GM21390 (cell line): ENCODE measurements at regions not wholly inside any gene's neighbourhood (a gene's known extent, or its start where the extent isn't known, plus 50 kb on each side); places are given as distances from the start of the nearest gene placed in this dataset.
"Not testable (repeated sequence)": the region's sequence is repeated elsewhere in the genome, so short reads cannot be mapped to it uniquely, and the experiment has no call there.

Experiments
- ATAC-seq: cut with Tn5 transposase; IDR thresholded peaks from one replicate; pipeline ENCODE4 v1.9.1; 2021; ENCODE audit not compliant: unreplicated experiment

DNA sequence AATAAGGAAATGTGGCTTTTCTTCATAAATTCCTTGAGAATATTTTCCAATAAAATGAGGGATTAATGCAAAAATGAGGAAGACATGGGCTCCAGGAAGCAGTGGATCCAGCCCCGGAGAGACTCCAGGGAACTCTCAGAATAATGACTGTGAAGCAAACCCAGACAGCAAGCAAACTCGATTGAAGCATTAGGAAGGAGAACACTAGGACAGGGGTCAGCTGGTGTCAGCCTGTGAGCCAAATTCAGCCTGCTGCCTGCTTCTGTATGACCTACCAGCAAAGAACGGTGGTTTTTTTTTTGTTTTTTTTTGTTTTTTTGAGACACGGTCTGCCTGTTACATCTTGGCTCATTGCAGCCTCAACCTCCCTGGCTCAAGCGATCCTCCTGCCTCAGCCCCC, 133.9 kb upstream of the FOXN2 start:
- no peak for ATAC-seq

DNA sequence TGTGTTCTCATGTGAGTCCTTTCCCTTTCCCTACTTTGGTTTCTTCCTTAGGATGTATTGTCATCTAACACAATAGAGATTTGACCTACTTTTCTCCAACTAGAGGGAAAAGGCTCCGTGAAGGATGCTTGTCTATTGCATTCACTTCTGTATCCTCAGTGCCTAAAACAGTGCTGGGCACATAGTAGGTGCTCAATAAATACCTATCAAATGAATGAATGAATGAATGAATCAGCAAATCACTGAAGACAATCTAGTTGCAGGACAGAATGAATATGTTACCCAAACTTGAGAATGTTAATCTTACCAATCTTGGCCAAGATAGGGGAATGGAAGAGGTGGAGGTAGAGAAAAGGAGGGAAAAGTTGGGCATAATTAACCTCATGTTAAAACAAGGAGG, 131.2 kb upstream of the FOXN2 start:
- ATAC-seq: no peak

DNA sequence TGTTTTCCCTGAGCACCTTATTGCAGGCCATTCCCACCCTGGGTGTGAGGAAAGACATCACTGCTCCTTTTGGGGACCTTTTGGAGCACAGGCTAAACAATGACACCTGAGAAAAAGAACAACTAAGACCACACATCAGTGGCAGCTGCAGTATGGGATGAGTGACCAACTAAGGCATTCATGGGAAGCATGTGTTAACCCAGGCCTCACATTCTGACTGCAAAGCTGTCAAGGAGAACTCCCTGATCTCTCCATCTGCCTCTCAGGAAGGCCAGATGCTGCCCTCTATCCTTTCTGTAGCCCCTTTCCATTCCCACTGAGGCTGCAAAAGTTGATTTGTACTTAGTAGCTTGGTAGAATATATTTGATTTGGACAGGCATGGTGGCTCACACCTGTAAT, 130.5 kb upstream of the FOXN2 start:
- no peak for ATAC-seq

DNA sequence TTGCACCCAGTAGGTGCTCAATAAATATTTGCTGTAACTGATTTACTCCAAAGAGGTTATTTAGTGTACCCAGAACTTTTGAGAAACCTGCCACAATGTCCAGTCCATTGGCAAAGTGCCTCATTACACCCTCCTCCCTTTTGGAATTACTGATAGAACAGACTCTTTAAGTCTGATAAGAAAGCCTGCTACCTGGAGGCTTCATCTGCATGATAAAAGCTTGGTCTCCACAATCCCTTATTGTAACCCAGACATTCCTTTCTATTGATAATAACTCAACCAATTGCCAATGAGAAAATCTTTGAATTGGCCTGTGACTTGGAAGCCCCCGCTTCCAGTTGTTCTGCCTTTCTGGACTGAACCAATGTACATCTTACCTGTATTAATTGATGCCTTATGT, 127.0 kb upstream of the FOXN2 start:
- ATAC-seq: no peak

DNA sequence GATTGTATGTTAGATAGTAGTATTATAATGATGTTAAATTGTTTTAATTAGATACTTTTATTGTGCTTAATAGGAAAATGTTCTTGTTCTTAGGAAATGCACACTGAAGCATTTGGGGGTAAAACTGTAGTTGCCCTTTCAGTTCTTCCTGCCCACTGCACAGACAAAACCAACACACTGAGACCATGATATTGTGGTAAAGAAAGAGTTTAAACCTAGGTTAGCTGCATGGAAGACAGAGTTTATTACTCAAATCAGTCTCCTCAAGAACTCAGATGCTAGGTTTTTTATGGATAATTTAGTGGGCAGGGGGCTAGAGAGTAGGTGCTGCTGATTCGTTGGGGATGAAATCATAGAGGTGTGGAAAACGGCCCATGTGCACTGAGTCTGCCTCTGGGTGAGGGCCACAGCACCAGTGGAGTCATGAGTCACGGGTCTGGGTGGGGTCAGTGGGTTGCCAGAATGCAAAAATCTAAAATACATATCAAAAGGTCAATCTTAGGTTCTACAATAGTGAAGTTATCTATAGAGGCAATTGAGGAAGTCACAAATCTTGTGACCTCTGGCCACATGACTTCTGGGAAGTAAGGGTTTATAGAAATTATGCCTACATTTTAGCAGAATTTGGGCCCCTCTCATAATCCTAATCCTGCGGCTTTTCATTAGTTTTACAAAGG, 124.8 kb upstream of the FOXN2 start:
- no peak for ATAC-seq

DNA sequence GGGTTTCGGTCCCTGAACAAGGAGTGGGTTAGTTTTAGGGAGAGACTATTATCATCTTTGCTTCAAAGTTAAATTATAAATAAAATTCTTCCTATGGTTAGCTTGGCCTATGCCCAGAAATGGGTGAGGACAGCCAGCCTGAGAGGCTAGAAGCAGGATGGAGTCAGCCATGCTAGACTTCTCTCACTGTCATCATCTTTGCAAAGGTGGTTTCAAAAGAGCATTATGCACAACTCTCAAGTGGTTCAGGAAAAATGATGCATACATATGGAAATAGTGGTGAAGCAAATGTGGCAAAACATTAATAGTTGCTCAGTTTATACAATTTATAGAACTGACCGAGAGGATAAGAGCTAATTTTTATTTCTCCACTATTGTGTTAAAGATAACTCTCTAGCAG, 124.3 kb upstream of the FOXN2 start:
- ATAC-seq: no peak

DNA sequence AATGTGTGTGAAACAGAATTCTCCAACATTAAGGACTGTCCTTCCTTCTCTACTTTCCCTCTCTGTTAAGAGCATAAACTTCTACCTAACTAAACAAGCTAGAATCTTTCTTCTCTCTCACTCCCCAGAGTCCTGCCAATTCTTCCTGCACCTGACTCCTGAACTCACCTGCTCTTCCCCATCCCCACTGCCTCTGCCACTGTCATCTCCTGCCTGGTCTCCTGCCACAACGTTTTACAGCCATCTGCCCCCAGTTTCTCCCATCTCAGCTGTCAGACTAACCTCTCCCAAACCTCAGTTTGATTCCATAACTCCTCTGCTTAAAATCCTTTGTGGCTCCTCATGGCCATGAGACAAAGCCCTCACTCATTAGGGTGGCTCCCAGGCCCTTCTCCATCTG, 119.8 kb upstream of the FOXN2 start:
- ATAC-seq: no peak

DNA sequence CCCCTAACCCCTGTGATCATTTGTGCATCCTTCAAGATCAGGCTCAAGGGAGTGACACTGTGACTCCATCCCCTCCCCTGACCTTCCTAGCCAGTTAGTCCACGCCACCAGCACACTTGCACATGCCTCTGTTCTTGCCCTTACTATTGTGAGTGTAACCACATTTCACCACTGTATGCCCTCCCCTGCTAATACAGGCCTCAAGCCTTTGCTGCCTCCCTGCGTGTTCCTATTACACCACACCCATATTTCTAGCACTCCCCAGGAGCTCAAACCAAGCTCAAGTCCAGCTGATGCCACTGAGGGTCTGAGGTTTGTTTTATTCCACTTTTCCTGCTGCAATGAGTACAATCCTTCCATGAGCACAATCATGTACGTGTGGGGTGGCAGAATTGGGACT, 119.3 kb upstream of the FOXN2 start:
- no peak for ATAC-seq

DNA sequence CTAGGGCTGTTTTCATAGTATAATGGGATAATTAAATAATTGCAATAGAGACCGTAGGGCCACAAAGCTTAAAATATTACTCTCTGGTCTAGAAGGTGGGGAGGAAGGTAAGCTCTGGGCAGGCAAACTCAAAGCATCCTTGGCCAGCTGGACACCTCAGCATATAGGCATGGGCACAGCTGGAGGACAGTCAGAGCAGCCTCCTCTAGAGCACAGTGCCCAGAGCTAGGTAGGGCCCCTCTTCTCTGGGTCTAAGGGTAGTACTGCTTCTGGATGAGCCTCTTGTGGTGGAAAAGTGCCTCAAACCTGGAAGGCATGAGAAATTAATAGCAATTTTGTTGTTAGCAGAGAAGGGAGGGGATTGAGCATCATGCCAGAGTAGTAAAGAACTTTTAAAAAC, 116.9 kb upstream of the FOXN2 start:
- ATAC-seq: no peak

DNA sequence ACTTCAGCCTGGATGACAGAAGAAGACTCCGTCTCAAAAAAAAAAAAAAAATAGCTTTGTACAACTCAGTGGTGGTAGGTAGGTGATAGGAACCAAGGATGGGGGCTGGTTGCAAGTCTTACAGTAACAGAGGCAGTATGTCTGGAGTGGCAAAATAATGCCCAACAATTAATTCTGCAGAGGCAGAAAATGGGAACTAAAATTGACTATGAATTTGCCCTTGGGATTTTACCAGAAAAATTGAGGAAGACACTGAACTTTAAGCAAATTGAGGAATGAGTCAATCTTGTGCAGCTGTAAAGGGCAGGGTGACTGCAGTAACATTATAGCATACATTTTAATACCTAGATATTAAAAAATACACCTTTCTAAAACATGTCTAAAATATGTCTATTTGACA, 116.1 kb upstream of the FOXN2 start:
- ATAC-seq: no peak

DNA sequence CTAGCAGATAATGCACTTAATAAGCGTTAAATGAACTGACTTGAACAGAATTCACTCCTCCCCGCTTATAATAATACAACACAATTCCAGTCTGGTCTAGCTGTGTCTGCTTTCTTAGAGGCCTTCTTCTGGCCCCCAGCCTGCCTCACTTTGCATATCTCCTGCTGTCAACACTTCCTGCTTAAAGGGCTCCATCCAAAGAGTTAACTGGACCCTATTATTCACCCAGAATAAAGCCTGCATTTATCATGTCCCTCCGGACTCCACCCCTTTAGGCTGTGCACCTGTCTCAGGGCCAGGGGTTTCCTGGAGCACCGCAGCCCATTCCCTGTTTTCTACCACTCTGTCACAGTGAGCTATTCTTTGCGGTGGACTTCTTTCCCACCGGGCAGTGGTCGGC, 115.4 kb upstream of the FOXN2 start:
- no peak for ATAC-seq

DNA sequence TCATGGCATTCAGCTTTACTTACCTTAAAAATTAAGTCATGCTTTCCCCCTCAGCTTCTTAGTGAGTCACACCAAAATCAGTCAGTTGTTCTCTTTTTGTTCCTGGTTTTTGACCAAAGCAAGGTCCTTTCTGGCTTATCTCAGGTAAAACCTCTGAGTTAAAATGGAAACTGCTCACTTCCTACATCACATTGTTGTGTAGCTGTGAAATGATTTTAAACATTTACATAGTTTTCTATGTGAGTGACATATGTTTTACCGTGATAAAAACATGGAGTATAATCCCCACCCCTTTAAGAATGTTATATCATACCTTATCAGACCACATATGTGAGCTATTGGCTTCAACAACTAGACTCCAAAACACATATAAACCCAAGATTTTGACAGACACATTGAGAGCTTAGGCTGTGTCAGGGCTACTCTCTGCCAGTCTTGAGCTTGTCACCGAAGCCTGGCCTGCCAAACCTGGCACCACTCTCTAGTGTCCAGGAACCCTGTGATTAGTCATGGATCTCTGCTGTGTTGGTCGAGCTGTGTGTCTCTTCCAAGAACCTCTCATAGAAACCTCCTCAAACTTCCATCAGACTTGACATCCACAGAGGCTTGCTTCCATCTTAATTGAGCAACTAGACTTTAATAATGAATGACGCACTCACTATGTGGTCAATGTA, 113.7 kb upstream of the FOXN2 start:
- peak; percentile 56 for ATAC-seq

DNA sequence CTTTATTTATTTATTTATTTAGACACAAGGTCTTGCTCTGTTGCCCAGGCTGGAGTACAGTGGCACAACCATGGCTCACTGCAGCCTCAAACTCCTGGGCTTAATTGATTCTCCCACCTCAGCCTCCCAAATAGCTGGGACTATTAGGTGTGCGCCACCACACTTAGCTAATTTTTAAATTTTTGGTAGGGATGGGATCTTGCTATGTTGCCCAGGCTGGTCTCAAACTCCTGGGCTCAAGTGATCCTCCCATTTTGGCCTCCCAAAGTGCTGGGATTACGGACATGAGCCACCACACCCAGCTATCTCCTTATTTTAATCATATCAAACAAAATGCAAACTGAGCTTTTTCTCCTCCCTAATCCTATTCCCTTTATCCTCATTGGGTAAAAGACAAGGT, 113.0 kb upstream of the FOXN2 start:
- not testable (repeated sequence) for ATAC-seq

DNA sequence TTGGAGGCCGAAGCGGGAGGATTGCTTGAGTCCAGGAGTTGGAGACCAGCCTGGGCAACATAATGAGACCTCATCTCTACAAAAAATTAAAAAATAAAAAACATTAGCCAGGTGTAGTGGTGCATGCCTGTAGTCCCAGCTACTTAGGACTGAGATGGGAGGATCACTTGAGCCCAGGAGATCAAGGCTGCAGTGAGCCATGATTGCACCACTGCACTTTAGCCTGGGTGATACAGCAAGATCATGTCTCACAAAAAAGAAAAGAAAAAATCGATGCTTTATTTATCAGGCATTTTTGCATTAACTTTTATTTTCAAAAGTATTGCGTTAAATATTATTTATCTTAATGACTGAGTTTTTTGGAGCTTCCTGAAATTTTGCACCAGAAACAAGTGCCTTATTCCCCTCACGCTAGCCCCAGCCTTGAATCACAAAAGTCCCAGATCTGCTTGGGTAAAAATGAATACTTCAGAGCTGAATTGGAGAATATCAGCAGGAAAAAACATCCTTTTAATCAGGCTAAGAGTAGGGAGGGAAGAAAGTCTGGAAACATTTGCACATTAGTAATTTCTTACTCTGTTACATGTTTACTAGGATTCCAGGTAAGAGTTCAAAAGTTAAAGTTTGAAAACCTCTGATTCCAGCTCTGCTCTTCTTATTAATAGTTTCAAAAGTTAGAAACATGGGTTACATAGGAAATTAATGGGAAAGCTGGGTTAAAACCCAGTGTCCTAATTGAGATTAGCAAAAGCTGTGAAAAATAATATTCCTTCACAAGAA, 111.4 kb upstream of the FOXN2 start:
- ATAC-seq: no peak

DNA sequence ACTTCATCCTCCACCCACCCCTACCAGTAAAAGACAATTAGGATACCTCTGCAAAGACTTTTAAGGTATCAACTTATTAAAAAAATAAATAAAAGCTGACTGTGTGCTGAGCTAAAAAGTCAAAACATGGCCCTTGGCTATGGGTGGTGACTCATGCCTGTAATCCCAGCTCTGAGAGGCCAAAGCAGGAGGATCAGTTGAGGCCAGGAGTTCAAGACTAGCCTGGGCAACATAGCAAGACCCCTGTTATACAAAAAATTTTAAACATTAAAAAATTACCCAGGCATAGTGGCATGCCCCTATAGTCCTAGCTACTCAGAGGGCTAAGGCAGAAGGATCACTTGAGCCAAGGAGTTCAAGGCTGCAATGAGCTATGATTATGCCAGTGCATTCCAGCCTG, 110.8 kb upstream of the FOXN2 start:
- no peak for ATAC-seq

DNA sequence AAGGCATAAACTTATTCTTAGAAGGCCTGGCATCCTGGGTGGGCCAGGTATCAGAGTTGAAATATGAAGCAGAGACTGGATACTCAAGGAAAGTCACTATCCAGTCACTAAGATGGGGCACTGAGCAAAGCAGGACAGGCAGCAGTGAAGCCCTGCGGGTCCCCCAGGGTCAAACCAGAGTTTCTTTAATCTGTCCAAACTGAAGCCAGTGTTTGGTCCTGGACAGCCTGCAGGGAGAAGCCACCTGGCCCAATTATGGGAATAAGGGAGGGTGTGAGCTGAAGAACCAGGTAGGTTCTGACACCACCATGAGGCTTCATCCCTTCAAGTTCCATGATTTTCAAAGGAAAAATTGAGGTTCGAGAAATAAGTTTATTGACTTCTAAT, 109.7 kb upstream of the FOXN2 start:
- ATAC-seq: no peak

DNA sequence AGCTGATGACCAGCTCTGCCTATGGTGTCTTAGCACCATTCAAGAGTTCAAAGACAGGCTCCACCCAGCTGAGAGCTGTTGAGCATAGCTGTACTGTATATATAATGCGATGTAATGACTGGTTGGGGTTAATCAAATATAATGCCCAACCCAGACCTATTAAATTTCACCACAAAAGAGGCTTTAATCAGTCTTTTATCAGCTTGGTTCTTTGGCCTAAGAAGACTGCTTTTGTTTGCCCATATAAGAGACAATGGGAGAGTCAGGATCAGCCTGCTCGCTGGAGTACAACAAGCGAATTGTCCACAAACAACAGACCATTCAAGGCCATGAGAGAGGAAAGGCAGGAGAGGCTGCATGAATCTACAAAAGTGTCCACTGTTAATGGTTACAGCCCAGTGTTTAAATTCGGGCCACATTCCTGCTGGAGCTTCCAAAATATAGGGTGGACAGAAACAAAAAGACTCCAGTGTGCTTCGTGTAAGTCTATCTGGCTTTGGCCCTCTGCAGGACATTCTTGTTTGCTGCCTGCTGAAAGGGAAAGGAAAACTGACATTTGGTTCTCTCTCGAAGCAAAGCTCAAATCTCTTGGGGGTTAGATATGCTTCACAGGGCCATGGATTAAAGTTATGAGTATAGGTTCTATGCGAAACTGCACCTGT, 109.2 kb upstream of the FOXN2 start:
- ATAC-seq: peak; percentile 79

DNA sequence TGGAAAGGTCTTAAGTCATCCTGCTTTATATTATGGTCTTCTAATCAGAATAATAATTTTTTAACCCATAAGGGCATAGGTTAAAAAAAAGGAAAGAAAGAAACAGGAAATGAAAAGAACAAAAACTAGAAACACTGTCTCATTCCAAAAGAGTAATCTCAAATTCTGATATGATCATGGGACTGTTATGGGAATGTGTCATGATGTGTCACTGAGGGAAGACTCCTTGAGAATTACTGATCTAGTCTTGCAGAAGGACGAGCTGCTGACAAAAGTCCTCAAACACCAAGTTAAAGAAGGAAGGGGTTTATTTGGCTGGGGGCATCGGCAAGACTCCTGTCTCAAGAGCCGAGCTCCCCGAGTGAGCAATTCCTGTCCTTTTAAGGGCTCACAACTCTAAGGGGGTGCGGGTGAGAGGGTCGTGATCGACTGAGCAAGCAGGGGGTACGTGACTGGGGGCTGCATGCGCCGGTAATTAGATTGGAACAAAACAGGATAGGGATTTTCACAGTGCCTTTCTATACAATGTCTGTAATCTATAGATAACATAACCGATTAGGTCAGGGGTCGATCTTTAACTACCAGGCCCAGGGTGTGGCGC, 108.3 kb upstream of the FOXN2 start:
- ATAC-seq: not testable (repeated sequence)

DNA sequence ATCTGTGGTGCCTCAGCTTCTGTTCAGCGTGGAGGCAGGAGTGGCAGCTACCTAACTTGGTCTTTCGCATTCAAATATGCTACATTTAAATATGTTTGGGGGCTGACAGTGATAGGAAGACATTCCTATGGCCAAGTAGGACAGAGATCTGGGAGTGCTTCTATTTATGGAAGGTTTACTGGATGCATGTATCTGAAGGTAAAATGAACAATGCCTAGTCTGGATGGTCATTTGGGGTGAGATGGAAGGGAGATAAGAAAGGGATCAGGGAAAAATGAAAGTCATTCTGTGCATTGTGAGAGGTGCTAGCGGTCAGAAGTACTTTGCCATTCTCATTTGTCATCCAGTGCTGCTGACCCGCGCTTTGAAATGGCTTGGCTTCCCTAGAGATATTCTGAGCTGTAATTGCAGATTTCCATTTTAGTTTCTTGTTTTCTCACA, 107.3 kb upstream of the FOXN2 start:
- ATAC-seq: no peak

DNA sequence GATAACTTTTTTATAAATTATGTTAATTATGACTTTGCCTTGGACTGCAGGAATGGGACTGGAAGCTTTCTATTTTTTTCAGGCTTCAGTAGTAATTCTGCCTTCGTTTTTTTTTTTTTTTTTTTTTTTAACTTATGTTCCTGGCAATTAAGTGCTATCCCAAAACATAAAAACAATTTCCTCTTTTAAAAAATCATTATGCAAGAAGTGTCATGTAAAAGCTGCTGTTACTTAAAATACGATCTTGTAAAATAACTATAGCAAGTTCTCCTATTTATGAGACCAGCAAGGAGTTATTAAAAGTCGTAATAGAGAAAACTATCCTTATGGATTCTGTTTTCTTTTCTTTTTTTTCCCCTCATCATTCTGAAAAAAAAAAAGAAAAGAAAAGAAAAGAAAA, 106.6 kb upstream of the FOXN2 start:
- ATAC-seq: no peak

DNA sequence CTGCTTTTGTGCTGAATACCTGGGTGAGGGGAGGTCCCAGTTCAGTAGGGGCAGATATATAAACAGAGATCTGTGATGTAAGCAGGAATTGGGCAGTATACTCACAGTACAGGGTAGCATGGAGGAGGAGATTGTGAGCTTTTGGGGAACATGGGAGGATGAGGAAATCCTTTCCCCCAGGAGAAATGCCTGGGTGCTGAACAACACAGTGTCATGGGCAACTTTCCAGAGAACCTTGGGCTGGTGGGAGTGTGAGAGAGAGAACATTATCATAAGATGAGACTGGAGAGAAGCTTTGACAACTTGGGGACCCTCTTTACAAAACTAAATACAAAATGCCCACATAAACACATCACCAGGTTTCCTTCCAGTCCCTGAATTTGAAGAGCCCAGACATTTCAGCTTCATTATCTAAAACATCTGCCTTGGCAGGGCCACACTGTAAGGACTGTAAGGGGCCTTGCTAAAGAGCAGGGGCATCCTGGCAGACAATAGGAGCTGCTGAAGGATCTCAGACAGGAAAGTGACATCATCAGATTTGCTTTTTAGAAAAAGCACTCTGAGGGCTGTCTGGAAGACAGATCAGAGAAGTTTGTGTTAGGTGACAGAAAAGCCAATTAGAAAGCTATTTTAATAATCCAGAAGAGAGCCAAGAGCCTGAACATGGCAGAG, 105.1 kb upstream of the FOXN2 start:
- no peak for ATAC-seq
